GM10248 (cell line): ENCODE measurements at regions not wholly inside any gene's neighbourhood (a gene's known extent, or its start where the extent isn't known, plus 50 kb on each side); places are given as distances from the start of the nearest gene placed in this dataset.
"Not testable (repeated sequence)": the region's sequence is repeated elsewhere in the genome, so short reads cannot be mapped to it uniquely, and the experiment has no call there.

ENCODE experiments used
- CTCF ChIA-PET: fragments of 300-600 bp; sonication (Branson Sonifier 250); formaldehyde crosslinking; extraction: SDS; loops from one replicate; lab custom pipeline; 2021; ENCODE audit warnings: antibody characterized with exemption; lab: Yijun Ruan, JAX
- POLR2A ChIA-PET: fragments of 350-650 bp; sonication (Branson Sonifier 250); formaldehyde crosslinking; extraction: SDS; loops from one replicate; lab custom pipeline; 2020; ENCODE audit warnings: antibody characterized with exemption; lab: Yijun Ruan, JAX
- DNase-seq: peaks from one replicate; pipeline ENCODE4 v3.0.0; 2012; ENCODE audit errors: extremely low spot score
- CTCF ChIP-seq: IDR thresholded peaks from 2 replicates; pipeline ENCODE4 v1.5.1; 2012; ENCODE audit warnings: mild to moderate bottlenecking, low read depth; ENCODE audit errors: extremely low read depth, missing control alignments, control extremely low read depth

GRCh38 chr19:14294974-14295373 is 86.3 kb upstream of the ADGRE5 start:
- DNase-seq, CTCF ChIA-PET, POLR2A ChIA-PET: not testable (repeated sequence)

GRCh38 chr19:14293816-14294170 is 87.5 kb upstream of the ADGRE5 start:
- DNase-seq, CTCF ChIA-PET, POLR2A ChIA-PET: not testable (repeated sequence)

- DNase-seq, POLR2A ChIA-PET, CTCF ChIA-PET: not testable (repeated sequence)
Measured at GRCh38 chr19:14293101-14293815, 87.3 kb upstream of the ADGRL1 start.

GRCh38 chr19:14289810-14290209 is 83.8 kb upstream of the ADGRL1 start:
- POLR2A ChIA-PET, DNase-seq: not testable (repeated sequence)
- CTCF ChIA-PET = interaction anchor here (0.6 to 1.5 kb wide), 2 partner anchors 16 to 509 kb away, joined by 3 read pairs; no protein-coding TSS in a partner anchor

GRCh38 chr19:14287837-14288236 is 81.9 kb upstream of the ADGRL1 start:
- CTCF ChIA-PET, DNase-seq, POLR2A ChIA-PET: not testable (repeated sequence)

GRCh38 chr19:14286594-14286993 is 80.6 kb upstream of the ADGRL1 start:
- CTCF ChIA-PET, DNase-seq, POLR2A ChIA-PET: not testable (repeated sequence)

GRCh38 chr19:14285726-14286125 is 79.8 kb upstream of the ADGRL1 start:
- POLR2A ChIA-PET, DNase-seq, CTCF ChIA-PET: not testable (repeated sequence)

GRCh38 chr19:14283813-14284520 is 78.0 kb upstream of the ADGRL1 start:
- DNase-seq = peak; percentile 65
- POLR2A ChIA-PET, CTCF ChIA-PET: not testable (repeated sequence)

- POLR2A ChIA-PET, DNase-seq: not testable (repeated sequence)
- CTCF ChIA-PET = interaction anchor here (1.7 kb wide), 1 partner anchor 9 kb away, joined by 3 read pairs; no protein-coding TSS in a partner anchor
Measured at GRCh38 chr19:14279270-14279669, 73.3 kb upstream of the ADGRL1 start.

GRCh38 chr19:14277608-14278007 is 71.6 kb upstream of the ADGRL1 start:
- POLR2A ChIA-PET = no interaction called here
- TF ChIP-seq CTCF = no peak
- CTCF ChIA-PET = interaction anchor here (1.2 to 2.2 kb wide), 5 partner anchors 11 to 78 kb away, joined by 3 to 5 read pairs (median 5); no protein-coding TSS in a partner anchor
- DNase-seq = no peak

GRCh38 chr19:14275823-14276222 is 69.9 kb upstream of the ADGRL1 start:
- DNase-seq, CTCF ChIA-PET, POLR2A ChIA-PET: not testable (repeated sequence)

GRCh38 chr19:14272623-14273022 is 66.7 kb upstream of the ADGRL1 start:
- POLR2A ChIA-PET = no interaction called here
- DNase-seq = no peak
- TF ChIP-seq CTCF = no peak
- CTCF ChIA-PET = interaction anchor here (1.0 to 1.4 kb wide), 2 partner anchors 47 to 76 kb away, joined by 3 read pairs; no protein-coding TSS in a partner anchor
